A673 (cell line): ENCODE measurements at regions not wholly inside any gene's neighbourhood (a gene's known extent, or its start where the extent isn't known, plus 50 kb on each side); places are given as distances from the start of the nearest gene placed in this dataset.
A peak's percentile ranks its signal among the peaks of the same experiment; 100 is the strongest.

ENCODE experiments used
- BruUV-seq: library from RNA; stranded (reverse); fragments of 400-500 nt; replicated peaks from 2 replicates; lab custom pipeline; 2021; lab: Mats Ljungman, UMichigan
- CTCF ChIA-PET: fragments of 300-600 bp; sonication (Branson Sonifier 250); formaldehyde crosslinking; loops from one replicate; lab custom pipeline; 2022; ENCODE audit warnings: antibody characterized with exemption; lab: Charles Lee
- POLR2A ChIA-PET: fragments of 300-600 bp; sonication (Branson Sonifier 250); formaldehyde crosslinking; loops from one replicate; lab custom pipeline; 2022; ENCODE audit warnings: antibody characterized with exemption; ENCODE audit not compliant: low non-redundant PET; lab: Charles Lee
- DNase-seq: peaks from one replicate; pipeline ENCODE4 v3.0.0-alpha.2; 2015; ENCODE audit warnings: low spot score
- H3K27ac ChIP-seq: fragments of 200-600 bp; sonication (generic); 2 replicates; pipeline ENCODE4 v1.5.1; 2016; ENCODE audit warnings: mixed run types, low read depth, mild to moderate bottlenecking, mixed read lengths, antibody characterized with exemption, low read length; ENCODE audit not compliant: poor library complexity, severe bottlenecking
- H3K27me3 ChIP-seq: fragments of 200-600 bp; sonication (generic); replicated peaks from 2 replicates; pipeline ENCODE4 v1.6.1; 2017; ENCODE audit warnings: mixed run types, low read depth, mild to moderate bottlenecking, mixed read lengths, antibody characterized with exemption, low read length; ENCODE audit not compliant: insufficient read depth, poor library complexity
- H3K36me3 ChIP-seq: fragments of 200-600 bp; sonication (generic); 2 replicates; pipeline ENCODE4 v1.6.1; 2016; ENCODE audit warnings: mixed run types, mild to moderate bottlenecking, mixed read lengths, antibody characterized with exemption, low read length; ENCODE audit not compliant: insufficient read depth, poor library complexity, severe bottlenecking
- H3K4me1 ChIP-seq: fragments of 200-600 bp; sonication (generic); 2 replicates; pipeline ENCODE4 v1.6.1; 2017; ENCODE audit warnings: mixed run types, mild to moderate bottlenecking, mixed read lengths, antibody characterized with exemption, low read length; ENCODE audit not compliant: insufficient read depth, poor library complexity, severe bottlenecking
- H3K4me3 ChIP-seq: fragments of 200-600 bp; sonication (generic); 2 replicates; pipeline ENCODE4 v1.5.1; 2016; ENCODE audit warnings: low read depth, mixed run types, mild to moderate bottlenecking, mixed read lengths, low read length; ENCODE audit not compliant: poor library complexity, severe bottlenecking
- H3K9me3 ChIP-seq: fragments of 200-600 bp; sonication (generic); 2 replicates; pipeline ENCODE4 v1.6.1; 2016; ENCODE audit warnings: mixed run types, low read depth, mild to moderate bottlenecking, mixed read lengths, antibody characterized with exemption, low read length; ENCODE audit not compliant: poor library complexity, severe bottlenecking
- CTCF ChIP-seq: fragments of 300-800, 200-600 bp; sonication (generic); conservative IDR thresholded peaks from 2 replicates; pipeline ENCODE4 v1.5.1; 2017; ENCODE audit warnings: low read depth, mild to moderate bottlenecking, antibody characterized with exemption, low read length, moderate library complexity, mixed read lengths
- EZH2 ChIP-seq: fragments of 200-600 bp; sonication (generic); IDR thresholded peaks from 2 replicates; pipeline ENCODE4 v1.6.1; 2017; ENCODE audit warnings: borderline replicate concordance, low read depth, mild to moderate bottlenecking, mixed read lengths, antibody characterized with exemption, low read length; ENCODE audit not compliant: poor library complexity, severe bottlenecking
- intact Hi-C: fragments of 100-400 bp; cut with micrococcal nuclease; formaldehyde crosslinking; loops from one replicate; pipeline ENCODE4 v1.10.0; 2022; ENCODE audit not compliant: unreplicated experiment

GRCh38 chr9:116059466-116059865 lies 94.1 kb upstream of the PAPPA start:
- POLR2A ChIA-PET = no interaction called here
- DNase-seq = no peak
- H3K9me3 ChIP-seq = peaks cover 14% of the 10 kb centered on the region

GRCh38 chr9:116060631-116061030 lies 93.0 kb upstream of the PAPPA start:
- Histone ChIP-seq H3K27me3 (no peaks in the 10 kb centered on the region), H3K9me3 (peaks cover 14% of the 10 kb centered on the region), H3K36me3 (no peaks in the 10 kb centered on the region), H3K4me3 (no peak overlapping the region), H3K4me1 (no peaks in the 10 kb centered on the region), H3K27ac (peak overlapping the region; percentile 45)
- no TSS peak for BruUV-seq
- TF ChIP-seq CTCF (no peak), EZH2 (no peak)
- intact Hi-C loops = no loop called here
- POLR2A ChIA-PET = no interaction called here
- CTCF ChIA-PET = no interaction called here
- DNase-seq = no peak

More at GRCh38 chr9:116059466-116059865, 94.1 kb upstream of the PAPPA start:
- intact Hi-C loops = no loop called here
- Histone ChIP-seq H3K27me3 (no peaks in the 10 kb centered on the region), H3K4me1 (no peaks in the 10 kb centered on the region), H3K4me3 (no peak overlapping the region), H3K27ac (no peak overlapping the region), H3K36me3 (no peaks in the 10 kb centered on the region)
- no peak for TF ChIP-seq EZH2
- TF ChIP-seq CTCF = no peak
- BruUV-seq = no TSS peak
- CTCF ChIA-PET = no interaction called here

GRCh38 chr9:116061546-116062205 lies 91.9 kb upstream of the PAPPA start:
- intact Hi-C loops = no loop called here
- peak; percentile 57 for DNase-seq
- Histone ChIP-seq H3K27ac (peak overlapping the region; percentile 45), H3K36me3 (no peaks in the 10 kb centered on the region), H3K4me3 (no peak overlapping the region), H3K9me3 (peaks cover 14% of the 10 kb centered on the region), H3K4me1 (no peaks in the 10 kb centered on the region), H3K27me3 (no peaks in the 10 kb centered on the region)
- TF ChIP-seq EZH2 = no peak
- TF ChIP-seq CTCF = no peak
- CTCF ChIA-PET = no interaction called here
- POLR2A ChIA-PET = no interaction called here
- BruUV-seq = no TSS peak
